ENCODE measurements at regions not wholly inside any gene's neighbourhood (a gene's known extent, or its start where the extent isn't known, plus 50 kb on each side); places are given as distances from the start of the nearest gene placed in this dataset.

DNA sequence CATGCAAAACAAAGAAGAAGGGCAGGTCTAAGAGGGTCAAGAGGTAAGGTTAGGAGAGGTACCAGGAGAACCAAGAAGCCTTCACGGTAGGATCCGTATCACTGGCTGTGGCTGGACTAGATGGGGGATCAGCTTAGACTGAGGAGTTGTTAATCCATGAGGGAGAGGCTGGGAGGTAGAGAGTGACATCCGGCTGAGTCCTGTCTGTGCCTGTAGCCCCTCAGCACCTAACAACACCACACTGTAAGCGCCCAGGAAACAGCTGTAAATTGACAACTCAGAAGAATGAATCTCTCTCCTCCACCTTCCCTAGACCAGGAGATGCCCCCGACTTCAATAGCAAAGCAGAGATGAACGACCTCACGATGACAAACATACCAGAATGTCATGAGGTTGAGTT lies 199.4 kb upstream of the RPL38 start:
- TF ChIP-seq, protein P1, sequence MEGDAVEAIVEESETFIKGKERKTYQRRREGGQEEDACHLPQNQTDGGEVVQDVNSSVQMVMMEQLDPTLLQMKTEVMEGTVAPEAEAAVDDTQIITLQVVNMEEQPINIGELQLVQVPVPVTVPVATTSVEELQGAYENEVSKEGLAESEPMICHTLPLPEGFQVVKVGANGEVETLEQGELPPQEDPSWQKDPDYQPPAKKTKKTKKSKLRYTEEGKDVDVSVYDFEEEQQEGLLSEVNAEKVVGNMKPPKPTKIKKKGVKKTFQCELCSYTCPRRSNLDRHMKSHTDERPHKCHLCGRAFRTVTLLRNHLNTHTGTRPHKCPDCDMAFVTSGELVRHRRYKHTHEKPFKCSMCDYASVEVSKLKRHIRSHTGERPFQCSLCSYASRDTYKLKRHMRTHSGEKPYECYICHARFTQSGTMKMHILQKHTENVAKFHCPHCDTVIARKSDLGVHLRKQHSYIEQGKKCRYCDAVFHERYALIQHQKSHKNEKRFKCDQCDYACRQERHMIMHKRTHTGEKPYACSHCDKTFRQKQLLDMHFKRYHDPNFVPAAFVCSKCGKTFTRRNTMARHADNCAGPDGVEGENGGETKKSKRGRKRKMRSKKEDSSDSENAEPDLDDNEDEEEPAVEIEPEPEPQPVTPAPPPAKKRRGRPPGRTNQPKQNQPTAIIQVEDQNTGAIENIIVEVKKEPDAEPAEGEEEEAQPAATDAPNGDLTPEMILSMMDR (IDR thresholded peaks at IDR 0.05): no peak
- no peak for TF ChIP-seq POLR2A (IDR thresholded peaks at IDR 0.05)

All from uterus (tissue), 2 donors.